Liver (tissue), 3 donors: ENCODE measurements at regions not wholly inside any gene's neighbourhood (a gene's known extent, or its start where the extent isn't known, plus 50 kb on each side); places are given as distances from the start of the nearest gene placed in this dataset.
"Not testable (repeated sequence)": the region's sequence is repeated elsewhere in the genome, so short reads cannot be mapped to it uniquely, and the experiment has no call there.

Experiments used
- CTCF ChIP-seq: fragments of 150-350 bp; IDR thresholded peaks from 2 replicates; pipeline ENCODE4 v1.5.1; 2017; ENCODE audit warnings: improper control_type of control experiment, low read depth, low read length; ENCODE audit not compliant: missing input control
- EGR1 ChIP-seq, 2 donors: IDR thresholded peaks; 2 replicates each; pipeline ENCODE4 v1.6.1; 2016 to 2018; ENCODE audit warnings: antibody characterized with exemption in 2 of 2, low read depth in 2 of 2
- HNF4G ChIP-seq: IDR thresholded peaks from 2 replicates; pipeline ENCODE4 v1.6.1; 2016; ENCODE audit warnings: antibody characterized with exemption
- RXRA ChIP-seq, 2 donors: IDR thresholded peaks; 2 replicates each; pipeline ENCODE4 v1.6.1; 2017 to 2018; ENCODE audit warnings: antibody characterized with exemption in 2 of 2, mild to moderate bottlenecking in 1 of 2
- TAF1 ChIP-seq: conservative IDR thresholded peaks from 2 replicates; pipeline ENCODE4 v1.6.1; 2016; ENCODE audit warnings: antibody characterized with exemption, mild to moderate bottlenecking
- YY1 ChIP-seq: IDR thresholded peaks from 2 replicates; pipeline ENCODE4 v1.6.1; 2016; ENCODE audit warnings: antibody characterized with exemption, mild to moderate bottlenecking
- TF ChIP-seq, protein P1 (sequence below): IDR thresholded peaks from 2 replicates; pipeline ENCODE4 v1.6.1; 2016; ENCODE audit warnings: antibody characterized with exemption
- donor health status: healthy.
- donor health status: healthy.

DNA sequence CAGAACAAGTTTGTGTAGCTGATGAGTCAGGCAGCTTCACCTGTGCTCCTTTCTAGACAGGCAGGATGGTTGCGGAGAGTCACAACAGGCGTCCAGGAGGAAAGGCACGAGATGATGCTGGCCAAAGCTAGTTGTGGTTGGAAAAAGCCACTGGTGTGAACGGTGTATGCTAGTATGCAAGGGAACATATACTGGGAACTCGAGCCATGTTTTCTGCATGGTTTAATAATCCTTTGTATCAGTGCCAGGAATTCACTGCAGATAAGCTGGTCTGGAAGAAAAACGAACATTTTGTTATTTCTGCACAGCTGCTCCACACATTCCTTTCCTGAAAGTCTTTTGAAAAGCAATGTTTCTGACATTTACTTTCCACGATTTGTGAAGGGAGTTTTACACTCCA, 3999.6 kb upstream of the TPTE start:
- not testable (repeated sequence) for TF ChIP-seq TAF1; CTCF; YY1; RXRA (IDR thresholded peaks at IDR 0.05); EGR1 (IDR thresholded peaks at IDR 0.05; ENCODE audit: low read depth in 2 of 2); HNF4G
- TF ChIP-seq, protein P1, sequence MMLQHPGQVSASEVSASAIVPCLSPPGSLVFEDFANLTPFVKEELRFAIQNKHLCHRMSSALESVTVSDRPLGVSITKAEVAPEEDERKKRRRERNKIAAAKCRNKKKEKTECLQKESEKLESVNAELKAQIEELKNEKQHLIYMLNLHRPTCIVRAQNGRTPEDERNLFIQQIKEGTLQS: not testable (repeated sequence)
